ENCODE measurements at regions not wholly inside any gene's neighbourhood (a gene's known extent, or its start where the extent isn't known, plus 50 kb on each side); places are given as distances from the start of the nearest gene placed in this dataset.

DNA sequence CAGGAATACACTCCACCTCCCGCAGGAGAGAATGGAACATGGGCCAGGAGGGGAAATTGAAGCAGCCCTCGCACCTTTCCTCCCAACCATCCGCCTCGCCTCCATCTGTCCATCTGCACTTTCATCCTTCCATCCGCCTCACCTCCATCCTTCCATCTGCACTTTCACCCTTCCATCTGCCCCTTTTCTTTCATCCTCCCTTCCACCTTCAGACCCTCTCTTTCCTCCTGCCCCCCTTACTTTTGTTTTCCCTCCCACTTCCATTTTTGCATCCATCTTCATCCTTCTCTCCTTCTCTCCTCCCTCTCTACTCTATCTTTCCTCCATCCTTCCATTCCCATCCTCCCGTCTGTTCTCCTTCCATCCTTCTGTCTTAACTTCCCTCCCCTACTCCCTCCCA lies 92.2 kb upstream of the ZNF536 start:
- TF ChIP-seq, protein P1, sequence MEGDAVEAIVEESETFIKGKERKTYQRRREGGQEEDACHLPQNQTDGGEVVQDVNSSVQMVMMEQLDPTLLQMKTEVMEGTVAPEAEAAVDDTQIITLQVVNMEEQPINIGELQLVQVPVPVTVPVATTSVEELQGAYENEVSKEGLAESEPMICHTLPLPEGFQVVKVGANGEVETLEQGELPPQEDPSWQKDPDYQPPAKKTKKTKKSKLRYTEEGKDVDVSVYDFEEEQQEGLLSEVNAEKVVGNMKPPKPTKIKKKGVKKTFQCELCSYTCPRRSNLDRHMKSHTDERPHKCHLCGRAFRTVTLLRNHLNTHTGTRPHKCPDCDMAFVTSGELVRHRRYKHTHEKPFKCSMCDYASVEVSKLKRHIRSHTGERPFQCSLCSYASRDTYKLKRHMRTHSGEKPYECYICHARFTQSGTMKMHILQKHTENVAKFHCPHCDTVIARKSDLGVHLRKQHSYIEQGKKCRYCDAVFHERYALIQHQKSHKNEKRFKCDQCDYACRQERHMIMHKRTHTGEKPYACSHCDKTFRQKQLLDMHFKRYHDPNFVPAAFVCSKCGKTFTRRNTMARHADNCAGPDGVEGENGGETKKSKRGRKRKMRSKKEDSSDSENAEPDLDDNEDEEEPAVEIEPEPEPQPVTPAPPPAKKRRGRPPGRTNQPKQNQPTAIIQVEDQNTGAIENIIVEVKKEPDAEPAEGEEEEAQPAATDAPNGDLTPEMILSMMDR (IDR thresholded peaks at IDR 0.05) = no peak
- TF ChIP-seq POLR2AphosphoS5 (IDR thresholded peaks at IDR 0.05) = no peak
- no peak for TF ChIP-seq POLR2A (IDR thresholded peaks at IDR 0.05)
- TF ChIP-seq EP300 (IDR thresholded peaks at IDR 0.05) = no peak
